Thymus (tissue), 11 donors: ENCODE measurements at regions not wholly inside any gene's neighbourhood (a gene's known extent, or its start where the extent isn't known, plus 50 kb on each side); places are given as distances from the start of the nearest gene placed in this dataset.

Experiments used
- DNase-seq, 9 donors: peaks; one replicate each; pipeline ENCODE4 v3.0.0-alpha.2; 2013; ENCODE audit warnings: low spot score in 9 of 9, low read depth in 6 of 9, missing footprints in 1 of 9
- H3K27ac ChIP-seq, 2 donors: one replicate each; pipeline ENCODE4 v1.5.1; 2013; ENCODE audit warnings: control low read depth in 1 of 2, low read depth in 1 of 2, low read length in 1 of 2, mild to moderate bottlenecking in 1 of 2, moderate library complexity in 1 of 2
- H3K27me3 ChIP-seq, 2 donors: one replicate each; pipeline ENCODE4 v1.5.1; 2013; ENCODE audit warnings: low read length in 1 of 2; ENCODE audit not compliant: control insufficient read depth in 2 of 2, insufficient read depth in 1 of 2
- H3K36me3 ChIP-seq, 2 donors: one replicate each; pipeline ENCODE4 v1.5.1; 2013; ENCODE audit warnings: low read length in 1 of 2, mild to moderate bottlenecking in 1 of 2, moderate library complexity in 1 of 2; ENCODE audit not compliant: control insufficient read depth in 2 of 2, insufficient read depth in 2 of 2
- H3K4me1 ChIP-seq, 2 donors: one replicate each; pipeline ENCODE4 v1.5.1; 2013; ENCODE audit warnings: low read length in 2 of 2; ENCODE audit not compliant: control insufficient read depth in 2 of 2, insufficient read depth in 2 of 2
- H3K4me3 ChIP-seq, 2 donors: one replicate each; pipeline ENCODE4 v1.5.1; 2013; ENCODE audit warnings: low read length in 2 of 2, control low read depth in 1 of 2, mild to moderate bottlenecking in 1 of 2
- H3K9me3 ChIP-seq, 2 donors: one replicate each; pipeline ENCODE4 v1.5.1; 2013; ENCODE audit warnings: low read length in 1 of 2, mild to moderate bottlenecking in 1 of 2; ENCODE audit not compliant: control insufficient read depth in 2 of 2, insufficient read depth in 1 of 2
- WGBS: extraction: QIAGEN DNeasy Blood & Tissue Kit; methylation state at CpG from one replicate; pipeline ENCODE4 v1.1.7; 2013; 5-methylcytosine and 5-hydroxymethylcytosine counted together
- donor health status: healthy.

DNA sequence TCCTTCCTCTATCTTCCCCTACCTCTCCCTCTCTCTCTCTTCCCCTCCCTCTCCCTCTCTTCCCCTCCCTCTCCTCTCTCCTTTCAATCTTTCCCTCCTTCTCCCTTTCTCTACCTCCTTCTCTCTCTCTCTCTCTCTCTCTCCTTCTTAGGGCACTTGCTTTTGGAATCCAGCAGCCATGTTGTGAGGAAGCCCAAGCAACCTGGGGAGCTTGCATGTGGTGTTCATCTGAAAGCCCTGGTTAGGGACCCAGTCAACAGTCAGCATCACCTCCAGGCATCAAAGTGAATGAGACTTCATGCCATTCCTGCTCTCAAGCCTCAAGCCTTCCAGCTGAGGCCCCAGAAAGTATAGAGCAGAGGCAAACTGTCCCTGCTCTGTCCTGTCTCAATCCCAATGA, 65.6 kb upstream of the SHISAL1 start:
- Histone ChIP-seq H3K9me3 (no peaks in the 10 kb centered on the region), H3K4me1 (peaks cover 0 to 13% of the 10 kb centered on the region in 2 donors), H3K4me3 (no peak overlapping the region), H3K36me3 (no peaks in the 10 kb centered on the region), H3K27ac (no peak overlapping the region), H3K27me3 (no peaks in the 10 kb centered on the region)
- DNase-seq = no peak

DNA sequence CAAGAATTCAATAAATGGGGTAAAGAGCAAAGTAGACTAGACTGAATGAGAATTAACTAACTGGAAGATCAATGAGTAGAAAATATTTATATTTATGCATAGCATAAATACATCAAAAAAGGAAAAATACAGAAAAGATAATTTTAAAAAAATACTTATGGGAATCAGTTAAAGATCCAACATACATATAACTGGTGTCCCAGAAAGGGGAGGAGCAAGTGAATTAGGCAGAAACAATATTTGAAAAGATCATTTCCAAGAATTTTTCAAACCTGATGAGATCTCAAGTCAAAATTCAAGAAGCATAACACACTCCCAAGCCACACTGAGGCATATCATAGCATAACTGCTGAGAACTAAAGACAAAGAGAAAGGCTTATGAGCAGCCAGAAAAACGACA, 62.7 kb upstream of the SHISAL1 start:
- H3K27ac ChIP-seq = no peak overlapping the region
- no peak overlapping the region for H3K4me3 ChIP-seq
- peaks cover 0 to 3% of the 10 kb centered on the region in 2 donors for H3K4me1 ChIP-seq
- DNase-seq = no peak
- H3K9me3 ChIP-seq = peaks cover 0 to 4% of the 10 kb centered on the region in 2 donors
- 76% methylated on average over 1 of the region's 1 CpG for WGBS
- H3K27me3 ChIP-seq = no peaks in the 10 kb centered on the region
- no peaks in the 10 kb centered on the region for H3K36me3 ChIP-seq

DNA sequence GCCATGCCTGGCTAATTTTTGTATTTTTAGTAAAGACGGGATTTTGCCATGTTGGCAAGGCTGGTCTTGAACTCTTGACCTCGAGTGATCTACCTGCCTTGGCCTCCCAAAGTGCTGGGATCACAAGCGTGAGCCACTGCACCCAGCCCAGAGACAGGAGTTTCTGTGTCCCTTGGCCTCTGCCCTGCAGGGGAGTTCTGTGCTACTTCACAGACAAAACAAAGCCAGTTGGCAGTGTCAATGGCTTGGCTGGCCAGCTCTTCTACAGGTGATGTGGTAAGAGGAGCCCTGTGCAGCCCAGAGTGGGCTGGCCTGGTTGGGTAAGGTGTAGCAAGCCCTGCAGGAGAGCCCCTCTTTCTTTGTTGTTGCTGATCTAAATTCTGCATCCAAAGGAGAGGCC, 60.5 kb upstream of the SHISAL1 start:
- peaks cover 0 to 3% of the 10 kb centered on the region in 2 donors for H3K4me1 ChIP-seq
- no peaks in the 10 kb centered on the region for H3K27me3 ChIP-seq
- H3K9me3 ChIP-seq = peaks cover 0 to 4% of the 10 kb centered on the region in 2 donors
- H3K4me3 ChIP-seq = no peak overlapping the region
- no peaks in the 10 kb centered on the region for H3K36me3 ChIP-seq
- 91% methylated on average over 3 of the region's 3 CpGs for WGBS
- no peak overlapping the region for H3K27ac ChIP-seq
- DNase-seq = no peak

DNA sequence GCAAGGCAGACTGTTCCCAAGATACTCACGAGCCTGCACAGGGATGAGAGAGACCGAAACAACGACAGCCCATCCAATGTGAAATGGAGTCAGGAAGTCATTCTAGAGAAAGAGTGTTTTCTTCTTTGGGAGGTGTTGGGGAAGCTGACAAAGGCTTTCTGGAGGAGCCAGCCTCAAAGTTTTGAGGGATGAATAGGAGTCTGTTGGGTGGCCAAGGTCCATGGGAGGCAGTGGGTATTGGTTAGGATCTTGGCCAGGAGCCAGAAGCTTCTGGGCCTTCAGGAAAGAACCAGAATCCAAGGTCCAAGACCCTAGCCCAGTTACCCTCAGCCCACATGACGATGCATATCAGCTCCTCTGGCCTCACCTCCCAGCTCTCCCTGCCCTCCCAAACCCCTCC, 59.9 kb upstream of the SHISAL1 start:
- no peaks in the 10 kb centered on the region for H3K36me3 ChIP-seq
- H3K27me3 ChIP-seq = no peaks in the 10 kb centered on the region
- no peak for DNase-seq
- no peak overlapping the region for H3K4me3 ChIP-seq
- H3K9me3 ChIP-seq = peaks cover 0 to 4% of the 10 kb centered on the region in 2 donors
- WGBS = 73% methylated on average over 4 of the region's 4 CpGs
- peaks cover 0 to 3% of the 10 kb centered on the region in 2 donors for H3K4me1 ChIP-seq
- H3K27ac ChIP-seq = no peak overlapping the region

DNA sequence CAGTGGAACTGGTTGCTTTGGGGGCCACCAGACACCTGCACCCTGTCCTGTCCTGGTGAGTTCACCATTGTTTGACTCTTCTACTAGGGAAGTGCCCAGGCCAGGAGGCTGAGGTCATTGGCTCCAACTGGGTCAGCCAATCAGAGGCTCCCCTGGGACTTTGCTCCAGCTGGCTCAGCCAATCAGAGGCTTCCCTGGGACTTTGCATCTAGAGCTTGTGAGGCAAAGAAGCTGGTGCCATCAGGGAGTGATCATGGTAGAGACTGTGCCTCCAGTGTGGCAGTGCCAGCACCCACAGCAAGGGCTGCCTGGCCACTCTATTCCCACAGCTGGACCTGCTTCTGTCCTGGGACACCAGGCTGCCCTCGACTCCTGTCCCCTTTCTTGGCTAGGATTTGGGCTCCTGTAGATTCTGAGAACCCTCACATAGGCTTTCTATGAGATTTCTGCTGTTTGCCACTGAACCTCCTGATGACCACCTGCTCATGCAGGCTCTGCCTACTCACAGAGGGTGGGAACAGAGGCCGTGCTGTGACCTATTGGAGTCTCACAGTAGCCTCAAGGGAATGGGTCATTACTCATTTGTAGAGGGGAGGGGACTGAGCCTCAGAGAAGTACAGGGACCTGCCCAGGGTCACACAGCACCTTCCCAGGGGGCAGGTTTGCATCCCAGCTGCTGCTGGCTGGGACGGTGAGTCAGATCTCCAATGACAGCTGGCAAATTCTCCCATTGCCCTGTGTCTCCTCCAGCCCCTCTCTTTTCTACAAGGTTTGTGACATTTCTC, 59.2 kb upstream of the SHISAL1 start:
- no peak overlapping the region for H3K4me3 ChIP-seq
- DNase-seq = no peak
- H3K27me3 ChIP-seq = no peaks in the 10 kb centered on the region
- 94% methylated on average over 3 of the region's 3 CpGs for WGBS
- H3K4me1 ChIP-seq = peaks cover 0 to 6% of the 10 kb centered on the region in 2 donors
- no peak overlapping the region for H3K27ac ChIP-seq
- peaks cover 0 to 4% of the 10 kb centered on the region in 2 donors for H3K9me3 ChIP-seq
- no peaks in the 10 kb centered on the region for H3K36me3 ChIP-seq

DNA sequence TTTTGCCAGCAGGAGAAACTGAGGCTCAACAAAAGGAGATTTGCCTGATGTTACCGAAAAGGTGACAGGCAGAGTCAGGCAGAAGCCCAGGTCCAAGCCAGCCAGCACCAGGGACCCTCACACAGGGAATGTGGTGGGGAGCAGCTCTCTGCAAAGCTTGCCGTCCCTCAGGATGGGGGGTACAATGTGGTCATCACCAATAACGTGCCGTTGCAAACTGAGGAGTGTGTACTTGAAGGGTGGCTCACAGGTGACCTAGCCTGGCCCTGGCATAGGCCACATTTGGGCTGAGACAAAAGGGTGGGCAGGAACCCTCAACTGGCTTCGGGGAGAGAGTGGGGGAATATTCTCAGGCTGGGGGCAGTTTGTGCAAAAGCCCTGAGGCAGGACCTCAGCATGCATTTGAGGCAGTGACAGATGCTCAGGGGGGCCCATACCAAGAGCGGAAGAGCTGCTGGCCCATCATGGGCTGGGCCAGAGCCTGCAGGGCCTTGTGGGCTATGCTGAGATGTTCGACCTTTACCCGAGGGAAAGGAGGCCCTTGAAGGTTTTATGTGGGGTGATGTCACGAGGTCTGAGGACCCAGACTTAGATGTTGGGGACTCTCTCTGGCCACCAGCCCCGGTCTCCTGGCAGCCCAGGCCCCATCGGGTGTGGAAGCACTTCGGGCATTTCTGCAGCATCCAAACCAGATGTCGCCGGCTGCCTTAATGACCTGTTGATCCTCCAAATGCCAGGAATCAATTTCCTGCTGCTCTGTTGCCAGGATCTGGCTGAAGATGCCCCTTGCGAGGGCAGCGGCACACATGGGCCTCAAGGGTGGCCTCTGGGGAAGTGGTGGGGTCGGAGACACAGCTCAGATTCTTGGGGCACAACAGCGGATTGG, 57.4 kb upstream of the SHISAL1 start:
- H3K4me3 ChIP-seq = no peak overlapping the region
- no peak for DNase-seq
- H3K4me1 ChIP-seq = peaks cover 0 to 13% of the 10 kb centered on the region in 2 donors
- H3K27ac ChIP-seq = no peak overlapping the region
- no peaks in the 10 kb centered on the region for H3K36me3 ChIP-seq
- H3K27me3 ChIP-seq = peaks cover 0 to under 1% of the 10 kb centered on the region in 2 donors
- 94% methylated on average over 18 of the region's 18 CpGs for WGBS
- H3K9me3 ChIP-seq = peaks cover 0 to 4% of the 10 kb centered on the region in 2 donors

DNA sequence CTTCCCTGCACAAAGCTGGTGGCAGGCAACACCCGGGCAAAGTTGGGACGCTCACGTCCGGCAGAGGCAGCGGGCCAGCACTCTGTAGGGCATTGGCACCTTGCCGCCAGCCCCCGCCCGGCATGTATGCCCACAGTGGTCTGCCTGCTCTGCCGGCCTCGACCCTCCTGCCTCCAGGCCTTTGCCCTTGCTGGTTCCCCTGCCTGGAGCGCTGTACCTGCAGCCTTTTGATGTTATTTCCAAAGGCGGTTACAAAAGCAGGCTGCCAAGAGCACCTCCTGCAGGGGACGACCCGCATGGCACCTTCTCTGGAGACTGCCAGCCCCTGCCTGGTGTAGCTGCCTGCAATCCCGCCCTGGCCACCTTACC, 56.5 kb upstream of the SHISAL1 start:
- peaks cover 0 to 13% of the 10 kb centered on the region in 2 donors for H3K4me1 ChIP-seq
- H3K27ac ChIP-seq = no peak overlapping the region
- H3K4me3 ChIP-seq = no peak overlapping the region
- H3K27me3 ChIP-seq = peaks cover 0 to 2% of the 10 kb centered on the region in 2 donors
- no peak for DNase-seq
- H3K9me3 ChIP-seq = peaks cover 0 to 4% of the 10 kb centered on the region in 2 donors
- H3K36me3 ChIP-seq = no peaks in the 10 kb centered on the region
- 88% methylated on average over 15 of the region's 15 CpGs for WGBS

DNA sequence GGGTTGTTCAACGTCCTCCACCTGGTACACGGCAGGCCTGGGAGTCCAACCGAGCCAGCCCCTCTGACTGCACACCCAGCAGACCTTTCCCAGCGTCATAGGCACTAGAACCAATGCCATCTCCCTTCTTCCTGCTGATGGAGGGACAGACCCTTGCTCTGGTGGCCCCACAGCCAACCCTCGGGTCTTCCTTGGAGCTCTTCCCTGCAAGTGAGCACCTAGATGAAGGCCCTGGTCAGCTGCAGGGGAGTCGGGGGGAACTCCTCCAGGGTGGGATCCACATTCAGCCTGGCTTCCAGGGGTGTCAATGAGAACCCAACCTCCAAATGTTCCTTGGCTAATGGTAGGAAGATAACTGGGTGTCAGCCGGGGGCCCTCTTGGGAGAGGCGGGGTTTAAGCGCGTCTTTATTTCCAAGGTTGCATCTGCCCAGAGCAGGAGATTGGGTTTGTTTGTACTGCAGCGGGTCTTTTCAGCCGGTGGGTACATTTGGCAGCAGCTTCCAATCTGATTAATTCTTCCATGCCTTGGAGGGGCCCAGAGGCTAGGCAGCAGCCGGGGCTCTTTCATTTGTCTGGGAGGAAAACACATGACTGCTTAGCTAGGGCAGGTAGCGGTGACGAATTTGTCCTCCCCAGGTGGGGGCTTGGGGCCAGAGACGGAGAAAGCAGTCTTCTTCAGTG, 56.0 kb upstream of the SHISAL1 start:
- H3K4me1 ChIP-seq = peaks cover 0 to 10% of the 10 kb centered on the region in 2 donors
- no peak for DNase-seq
- no peaks in the 10 kb centered on the region for H3K36me3 ChIP-seq
- H3K9me3 ChIP-seq = peaks cover 0 to 4% of the 10 kb centered on the region in 2 donors
- H3K27me3 ChIP-seq = peaks cover 0 to 2% of the 10 kb centered on the region in 2 donors
- 93% methylated on average over 16 of the region's 16 CpGs for WGBS
- no peak overlapping the region for H3K4me3 ChIP-seq
- no peak overlapping the region for H3K27ac ChIP-seq
